T-helper 1 cell treated with Interleukin-12 subunit alpha and Interleukin-12 subunit beta and Interleukin-4 antibody, amounts not matched to agents 30 μg/mL and 1 μg/mL, for 36 hours (primary cell): ENCODE measurements at regions not wholly inside any gene's neighbourhood (a gene's known extent, or its start where the extent isn't known, plus 50 kb on each side); places are given as distances from the start of the nearest gene placed in this dataset.
A peak's percentile ranks its signal among the peaks of the same experiment; 100 is the strongest.
"Not testable (repeated sequence)": the region's sequence is repeated elsewhere in the genome, so short reads cannot be mapped to it uniquely, and the experiment has no call there.

ENCODE experiments used
- H3K27ac Mint-ChIP-seq: one replicate; pipeline ENCODE4 v1.8.0; 2021; ENCODE audit warnings: mild to moderate bottlenecking, mixed read lengths
- H3K27me3 Mint-ChIP-seq: one replicate; pipeline ENCODE4 v1.8.0; 2021; ENCODE audit warnings: low read depth, mixed read lengths
- H3K36me3 Mint-ChIP-seq: one replicate; pipeline ENCODE4 v1.8.0; 2021; ENCODE audit warnings: low read depth, mixed read lengths
- H3K4me1 Mint-ChIP-seq: one replicate; pipeline ENCODE4 v1.8.0; 2021; ENCODE audit warnings: low read depth, mixed read lengths
- H3K4me3 Mint-ChIP-seq: one replicate; pipeline ENCODE4 v1.8.0; 2021; ENCODE audit warnings: mild to moderate bottlenecking, moderate library complexity, mixed read lengths
- H3K9me3 Mint-ChIP-seq: one replicate; pipeline ENCODE4 v1.8.0; 2021; ENCODE audit warnings: mixed read lengths

GRCh38 chr5:115429345-115429940 is 115.1 kb downstream of the FEM1C start:
- H3K27me3 Mint-ChIP-seq, result peaks cover 4% of the 10 kb centered on the region
- H3K4me3 Mint-ChIP-seq, result no peak overlapping the region
- no peaks in the 10 kb centered on the region for H3K4me1 Mint-ChIP-seq
- H3K36me3 Mint-ChIP-seq, result no peaks in the 10 kb centered on the region
- no peak overlapping the region for H3K27ac Mint-ChIP-seq
- no peaks in the 10 kb centered on the region for H3K9me3 Mint-ChIP-seq

- Mint-ChIP-seq H3K27ac (no peak overlapping the region), H3K9me3 (no peaks in the 10 kb centered on the region), H3K27me3 (peaks cover 4% of the 10 kb centered on the region), H3K4me1 (no peaks in the 10 kb centered on the region), H3K4me3 (no peak overlapping the region), H3K36me3 (no peaks in the 10 kb centered on the region)
Measured at GRCh38 chr5:115428676-115429075, 115.9 kb downstream of the FEM1C start.

- no peaks in the 10 kb centered on the region for H3K4me1 Mint-ChIP-seq
Measured at GRCh38 chr5:115428248-115428647, 116.3 kb downstream of the FEM1C start.

GRCh38 chr5:115424446-115424845 is 120.1 kb downstream of the FEM1C start:
- no peak overlapping the region for H3K4me3 Mint-ChIP-seq
- H3K27me3 Mint-ChIP-seq, result no peaks in the 10 kb centered on the region
- H3K36me3 Mint-ChIP-seq, result no peaks in the 10 kb centered on the region
- H3K4me1 Mint-ChIP-seq, result peaks cover 2% of the 10 kb centered on the region
- H3K9me3 Mint-ChIP-seq, result no peaks in the 10 kb centered on the region
- H3K27ac Mint-ChIP-seq, result no peak overlapping the region

More at GRCh38 chr5:115428248-115428647, 116.3 kb downstream of the FEM1C start:
- Mint-ChIP-seq H3K36me3 (no peaks in the 10 kb centered on the region), H3K9me3 (no peaks in the 10 kb centered on the region), H3K27ac (no peak overlapping the region), H3K4me3 (no peak overlapping the region), H3K27me3 (peaks cover 1% of the 10 kb centered on the region)

GRCh38 chr5:115424030-115424429 is 120.5 kb downstream of the FEM1C start:
- Mint-ChIP-seq H3K27ac (no peak overlapping the region), H3K4me3 (no peak overlapping the region), H3K4me1 (peaks cover 2% of the 10 kb centered on the region), H3K9me3 (no peaks in the 10 kb centered on the region), H3K36me3 (no peaks in the 10 kb centered on the region), H3K27me3 (no peaks in the 10 kb centered on the region)

GRCh38 chr5:115423541-115423940 is 121.0 kb downstream of the FEM1C start:
- no peaks in the 10 kb centered on the region for H3K27me3 Mint-ChIP-seq
- H3K36me3 Mint-ChIP-seq, result no peaks in the 10 kb centered on the region
- H3K9me3 Mint-ChIP-seq, result no peaks in the 10 kb centered on the region
- peaks cover 2% of the 10 kb centered on the region for H3K4me1 Mint-ChIP-seq
- no peak overlapping the region for H3K4me3 Mint-ChIP-seq
- no peak overlapping the region for H3K27ac Mint-ChIP-seq

- no peaks in the 10 kb centered on the region for H3K27me3 Mint-ChIP-seq
- H3K4me3 Mint-ChIP-seq, result no peak overlapping the region
- no peak overlapping the region for H3K27ac Mint-ChIP-seq
- peaks cover 2% of the 10 kb centered on the region for H3K4me1 Mint-ChIP-seq
- no peaks in the 10 kb centered on the region for H3K9me3 Mint-ChIP-seq
- no peaks in the 10 kb centered on the region for H3K36me3 Mint-ChIP-seq
Measured at GRCh38 chr5:115423051-115423450, 121.5 kb downstream of the FEM1C start.

GRCh38 chr5:115420812-115421211 is 123.8 kb downstream of the FEM1C start:
- H3K4me3 Mint-ChIP-seq, H3K27me3 Mint-ChIP-seq, H3K36me3 Mint-ChIP-seq, H3K4me1 Mint-ChIP-seq, H3K9me3 Mint-ChIP-seq, H3K27ac Mint-ChIP-seq: not testable (repeated sequence)

GRCh38 chr5:115419846-115420585 is 123.6 kb upstream of the CCDC112 start:
- Mint-ChIP-seq H3K27me3 (no peaks in the 10 kb centered on the region), H3K4me3 (no peak overlapping the region), H3K9me3 (no peaks in the 10 kb centered on the region), H3K4me1 (peaks cover 2% of the 10 kb centered on the region), H3K36me3 (no peaks in the 10 kb centered on the region), H3K27ac (no peak overlapping the region)

- no peaks in the 10 kb centered on the region for H3K27me3 Mint-ChIP-seq
- no peaks in the 10 kb centered on the region for H3K36me3 Mint-ChIP-seq
- no peak overlapping the region for H3K27ac Mint-ChIP-seq
- H3K4me3 Mint-ChIP-seq, result no peak overlapping the region
- peaks cover 2% of the 10 kb centered on the region for H3K4me1 Mint-ChIP-seq
- H3K9me3 Mint-ChIP-seq, result no peaks in the 10 kb centered on the region
Measured at GRCh38 chr5:115418788-115419187, 122.3 kb upstream of the CCDC112 start.

- H3K36me3 Mint-ChIP-seq, result no peaks in the 10 kb centered on the region
- no peak overlapping the region for H3K4me3 Mint-ChIP-seq
- H3K9me3 Mint-ChIP-seq, result no peaks in the 10 kb centered on the region
- H3K4me1 Mint-ChIP-seq, result peaks cover 2% of the 10 kb centered on the region
- no peak overlapping the region for H3K27ac Mint-ChIP-seq
- H3K27me3 Mint-ChIP-seq, result no peaks in the 10 kb centered on the region
Measured at GRCh38 chr5:115417076-115417475, 120.6 kb upstream of the CCDC112 start.

GRCh38 chr5:115415143-115415491 is 118.7 kb upstream of the CCDC112 start:
- Mint-ChIP-seq H3K27ac (no peak overlapping the region), H3K9me3 (no peaks in the 10 kb centered on the region), H3K27me3 (no peaks in the 10 kb centered on the region), H3K4me3 (no peak overlapping the region), H3K36me3 (no peaks in the 10 kb centered on the region), H3K4me1 (no peaks in the 10 kb centered on the region)

- H3K4me1 Mint-ChIP-seq, result no peaks in the 10 kb centered on the region
- no peak overlapping the region for H3K4me3 Mint-ChIP-seq
- no peaks in the 10 kb centered on the region for H3K27me3 Mint-ChIP-seq
- no peaks in the 10 kb centered on the region for H3K36me3 Mint-ChIP-seq
- no peaks in the 10 kb centered on the region for H3K9me3 Mint-ChIP-seq
- H3K27ac Mint-ChIP-seq, result peak overlapping the region; percentile 16
Measured at GRCh38 chr5:115414406-115415142, 118.1 kb upstream of the CCDC112 start.

- Mint-ChIP-seq H3K4me3 (no peak overlapping the region), H3K36me3 (no peaks in the 10 kb centered on the region), H3K27ac (no peak overlapping the region), H3K9me3 (peaks cover 4% of the 10 kb centered on the region), H3K27me3 (peaks cover 4% of the 10 kb centered on the region), H3K4me1 (no peaks in the 10 kb centered on the region)
Measured at GRCh38 chr5:115413651-115414050, 117.2 kb upstream of the CCDC112 start.

- Mint-ChIP-seq H3K27ac (no peak overlapping the region), H3K36me3 (no peaks in the 10 kb centered on the region), H3K4me3 (no peak overlapping the region), H3K4me1 (no peaks in the 10 kb centered on the region), H3K27me3 (peaks cover 7% of the 10 kb centered on the region), H3K9me3 (peaks cover 9% of the 10 kb centered on the region)
Measured at GRCh38 chr5:115409094-115409493, 112.6 kb upstream of the CCDC112 start.
